ENCODE measurements at regions not wholly inside any gene's neighbourhood (a gene's known extent, or its start where the extent isn't known, plus 50 kb on each side); places are given as distances from the start of the nearest gene placed in this dataset.

- intact Hi-C loops (cut with DNase I; ENCODE audit: low total_unique reads), result no loop called here
- Histone ChIP-seq H3K4me3 (no peak overlapping the region), H3K36me3 (no peaks in the 10 kb centered on the region), H3K27ac (no peak overlapping the region), H3K4me1 (no peaks in the 10 kb centered on the region), H3K27me3 (no peaks in the 10 kb centered on the region), H3K9me3 (peaks cover 0 to 3% of the 10 kb centered on the region in 2 donors)
- DNase-seq, result no peak
- no peak for TF ChIP-seq CTCF (IDR thresholded peaks at IDR 0.05)
- no peak for TF ChIP-seq POLR2AphosphoS5 (IDR thresholded peaks at IDR 0.05)
- no peak for TF ChIP-seq EP300 (IDR thresholded peaks at IDR 0.05; ENCODE audit: low read depth)
- TF ChIP-seq POLR2A (IDR thresholded peaks at IDR 0.05), result no peak
- in situ Hi-C loops (cut with MboI; ENCODE audit: low pct_ligation_motif_present in 1 of 4, low pct_unique_long_range_greater_than_20kb in 1 of 4, low sequenced_read_pairs in 3 of 4), result no loop called here
These were observed 388.7 kb upstream of the PTPRD start for GRCh38 chr9:11001546-11001945.

GRCh38 chr9:11002705-11003104, 389.9 kb upstream of the PTPRD start:
- H3K4me1 ChIP-seq, result no peaks in the 10 kb centered on the region
- no peak for DNase-seq
- no peak overlapping the region for H3K27ac ChIP-seq
- no peak overlapping the region for H3K4me3 ChIP-seq
- H3K36me3 ChIP-seq, result no peaks in the 10 kb centered on the region
- 36 to 70% methylated on average over 1 of the region's 1 CpG for WGBS, 2 donors (ENCODE audit: low coverage in 1 of 2)
- intact Hi-C loops (cut with DNase I; ENCODE audit: low total_unique reads), result no loop called here
- TF ChIP-seq POLR2AphosphoS5 (IDR thresholded peaks at IDR 0.05) (no peak), EP300 (IDR thresholded peaks at IDR 0.05; ENCODE audit: low read depth) (no peak), POLR2A (IDR thresholded peaks at IDR 0.05) (no peak), CTCF (IDR thresholded peaks at IDR 0.05) (no peak)
- peaks cover 0 to 3% of the 10 kb centered on the region in 2 donors for H3K9me3 ChIP-seq
- no peaks in the 10 kb centered on the region for H3K27me3 ChIP-seq
- in situ Hi-C loops (cut with MboI; ENCODE audit: low pct_ligation_motif_present in 1 of 4, low pct_unique_long_range_greater_than_20kb in 1 of 4, low sequenced_read_pairs in 3 of 4), result no loop called here

- Histone ChIP-seq H3K27me3 (no peaks in the 10 kb centered on the region), H3K9me3 (peaks cover 0 to 3% of the 10 kb centered on the region in 2 donors), H3K4me3 (no peak overlapping the region), H3K27ac (no peak overlapping the region), H3K36me3 (no peaks in the 10 kb centered on the region), H3K4me1 (no peaks in the 10 kb centered on the region)
- TF ChIP-seq CTCF (IDR thresholded peaks at IDR 0.05), result no peak
- TF ChIP-seq POLR2A (IDR thresholded peaks at IDR 0.05), result no peak
- TF ChIP-seq POLR2AphosphoS5 (IDR thresholded peaks at IDR 0.05), result no peak
- no peak for TF ChIP-seq EP300 (IDR thresholded peaks at IDR 0.05; ENCODE audit: low read depth)
- in situ Hi-C loops (cut with MboI; ENCODE audit: low pct_ligation_motif_present in 1 of 4, low pct_unique_long_range_greater_than_20kb in 1 of 4, low sequenced_read_pairs in 3 of 4), result no loop called here
- intact Hi-C loops (cut with DNase I; ENCODE audit: low total_unique reads), result no loop called here
- WGBS, 2 donors (ENCODE audit: low coverage in 1 of 2), result 74 to 82% methylated on average over 4 of the region's 4 CpGs
- DNase-seq, result no peak
These were observed 391.0 kb upstream of the PTPRD start for GRCh38 chr9:11003836-11004235.

- intact Hi-C loops (cut with DNase I; ENCODE audit: low total_unique reads) (no loop called here), in situ Hi-C loops (cut with MboI; ENCODE audit: low pct_ligation_motif_present in 1 of 4, low pct_unique_long_range_greater_than_20kb in 1 of 4, low sequenced_read_pairs in 3 of 4) (no loop called here)
- no peaks in the 10 kb centered on the region for H3K36me3 ChIP-seq
- no peaks in the 10 kb centered on the region for H3K4me1 ChIP-seq
- no peak overlapping the region for H3K4me3 ChIP-seq
- no peak overlapping the region for H3K27ac ChIP-seq
- H3K27me3 ChIP-seq, result no peaks in the 10 kb centered on the region
- WGBS, 2 donors (ENCODE audit: low coverage in 1 of 2), result 97% methylated on average over 7 of the region's 7 CpGs; no CpG with 5 or more reads in 1 of the 2 donors
- TF ChIP-seq POLR2A (IDR thresholded peaks at IDR 0.05) (no peak), POLR2AphosphoS5 (IDR thresholded peaks at IDR 0.05) (no peak), CTCF (IDR thresholded peaks at IDR 0.05) (no peak), EP300 (IDR thresholded peaks at IDR 0.05; ENCODE audit: low read depth) (no peak)
- peaks cover 0 to 6% of the 10 kb centered on the region in 2 donors for H3K9me3 ChIP-seq
- no peak for DNase-seq
These were observed 398.9 kb upstream of the PTPRD start for GRCh38 chr9:11011696-11012095.

Measured in transverse colon (tissue), 4 donors.